Ammon's horn (tissue), 1 donor: ENCODE measurements at regions not wholly inside any gene's neighbourhood (a gene's known extent, or its start where the extent isn't known, plus 50 kb on each side); places are given as distances from the start of the nearest gene placed in this dataset.

ENCODE experiments used
- DNase-seq: peaks from one replicate; pipeline ENCODE4 v3.0.0-alpha.2; 2016; ENCODE audit warnings: low spot score

DNA sequence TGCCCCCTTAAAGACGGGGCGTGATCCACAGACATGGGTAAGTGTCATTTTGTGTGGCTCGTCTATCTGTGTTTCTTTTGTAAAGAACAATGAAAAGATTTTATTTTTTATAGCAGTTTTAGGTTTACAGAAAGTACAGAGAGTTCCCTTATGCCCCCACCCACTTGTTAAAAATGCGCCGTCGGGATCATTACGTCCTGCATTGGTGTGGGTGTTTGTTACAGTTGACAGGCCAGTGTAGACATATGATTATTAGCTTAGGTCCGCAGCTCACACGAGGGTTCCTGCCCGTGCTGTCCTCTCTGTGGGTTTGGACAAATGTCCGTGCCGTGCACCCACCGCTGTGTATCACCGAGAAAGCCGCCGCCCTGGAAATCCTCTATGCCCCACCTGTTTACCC is 50.5 kb downstream of the RGS12 start:
- DNase-seq: no peak

DNA sequence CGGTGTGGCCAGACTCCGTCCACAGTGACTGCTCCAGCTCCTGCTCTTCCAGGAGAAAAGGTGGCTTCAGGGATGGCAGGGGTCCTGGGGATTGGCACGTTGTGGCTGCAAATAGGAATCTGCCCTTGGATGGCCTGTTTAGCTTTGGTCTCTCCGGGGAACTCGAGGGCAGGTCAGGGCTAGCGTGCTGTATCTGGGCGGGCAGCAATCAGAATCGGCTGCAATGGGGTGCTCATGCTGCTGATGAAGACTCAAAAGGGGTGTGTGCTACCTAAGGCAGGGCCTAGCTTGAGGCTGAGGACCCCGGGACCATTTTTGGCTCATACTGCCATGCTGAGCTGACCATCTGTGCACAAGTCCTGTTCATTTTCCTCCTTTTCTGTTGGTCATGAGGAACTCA is 51.3 kb downstream of the RGS12 start:
- no peak for DNase-seq

DNA sequence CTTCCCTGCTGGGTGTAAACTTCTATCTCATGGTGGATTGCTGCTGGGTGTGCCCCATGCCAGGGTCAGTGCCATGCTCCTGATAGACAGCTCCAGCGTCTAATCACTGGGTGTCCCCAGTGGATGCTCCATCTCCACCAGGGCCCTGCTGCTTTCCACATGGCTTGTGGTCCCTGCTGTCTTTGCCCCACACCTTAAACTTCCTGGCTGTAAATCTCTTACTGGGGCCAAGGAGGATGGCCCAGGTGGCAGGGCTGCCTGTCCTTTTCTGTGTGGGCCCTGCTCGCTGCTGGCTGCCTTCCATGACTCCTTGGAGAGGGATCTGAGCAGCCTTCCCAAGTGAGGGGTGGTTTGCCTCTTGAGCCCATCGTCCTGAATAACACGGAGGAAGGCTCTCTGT is 51.8 kb downstream of the RGS12 start:
- no peak for DNase-seq

DNA sequence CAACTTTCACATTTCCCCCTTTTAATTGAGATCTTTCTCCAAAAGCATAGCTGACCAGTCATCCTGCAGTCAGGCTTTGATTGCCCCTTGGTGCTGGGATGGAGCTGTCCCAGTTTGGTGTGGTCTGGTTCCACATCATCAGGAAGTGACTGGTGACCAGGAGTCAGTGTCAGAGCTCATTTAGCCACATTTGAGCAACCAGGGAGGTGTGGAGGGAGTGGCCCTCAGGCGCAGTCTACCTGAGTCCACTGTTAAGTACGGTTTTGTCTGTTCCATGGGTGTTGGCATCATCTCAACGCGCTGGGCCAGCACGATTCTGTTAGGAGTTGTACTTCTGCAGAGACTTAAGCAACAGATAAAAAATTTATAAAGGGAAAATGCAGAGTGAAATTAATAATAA is 52.6 kb downstream of the RGS12 start:
- no peak for DNase-seq

DNA sequence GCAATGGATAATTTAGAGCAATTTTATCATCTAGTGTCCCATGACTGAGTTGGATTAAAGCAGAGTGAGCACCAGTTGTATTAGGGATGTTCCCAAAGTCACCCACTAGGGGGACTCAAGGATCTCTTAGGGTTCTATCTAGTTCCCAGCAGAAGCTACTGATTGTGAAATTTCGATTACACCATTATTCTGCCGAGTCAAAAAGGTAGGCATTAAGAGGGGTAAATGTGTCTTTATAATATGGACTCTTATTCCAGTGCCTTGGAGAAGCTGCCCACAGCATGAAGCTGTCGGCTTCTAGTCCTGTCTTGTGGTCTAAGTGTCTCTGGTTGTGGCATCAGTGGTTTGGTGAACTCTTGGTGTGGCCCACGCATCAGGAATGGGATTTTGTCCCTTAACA is 53.3 kb downstream of the RGS12 start:
- peak; percentile 76 for DNase-seq

DNA sequence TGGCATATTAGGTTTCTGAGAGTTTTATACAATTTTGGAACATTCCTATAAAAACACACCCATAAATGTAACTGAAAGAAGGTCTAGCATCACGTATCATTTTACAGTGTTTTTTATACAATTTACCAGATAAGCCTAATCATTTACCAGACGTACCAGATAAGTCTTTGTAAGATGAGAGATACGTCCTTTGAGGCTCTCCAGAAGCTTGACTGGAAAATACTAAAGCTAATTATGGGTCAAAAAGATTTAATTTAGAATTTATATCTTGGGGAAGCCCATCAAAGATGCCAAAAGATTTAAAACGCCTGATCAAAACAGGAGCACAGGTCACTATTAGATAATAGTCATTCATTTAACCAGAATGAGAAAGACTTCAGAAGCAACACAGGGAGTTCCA is 55.0 kb downstream of the RGS12 start:
- DNase-seq: no peak

DNA sequence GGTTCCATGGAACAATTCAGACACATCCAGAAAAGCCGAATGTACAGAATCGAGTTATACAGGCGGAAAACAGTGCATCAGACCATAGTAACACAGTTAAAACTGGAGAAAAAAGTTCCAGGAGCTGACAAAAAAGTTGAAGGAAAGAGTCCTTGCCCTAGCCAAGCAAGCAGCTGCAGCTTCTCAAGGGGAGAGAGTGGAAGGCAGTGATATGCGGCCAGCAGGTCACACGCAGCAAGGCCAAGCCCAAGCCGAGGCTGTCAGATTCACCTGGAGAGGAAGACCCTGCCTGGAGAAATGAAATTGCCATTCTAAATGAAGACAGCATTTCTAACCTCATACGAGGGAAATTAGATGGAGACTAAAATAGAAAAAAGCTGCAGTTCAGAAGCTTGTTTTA is 55.8 kb downstream of the RGS12 start:
- no peak for DNase-seq

DNA sequence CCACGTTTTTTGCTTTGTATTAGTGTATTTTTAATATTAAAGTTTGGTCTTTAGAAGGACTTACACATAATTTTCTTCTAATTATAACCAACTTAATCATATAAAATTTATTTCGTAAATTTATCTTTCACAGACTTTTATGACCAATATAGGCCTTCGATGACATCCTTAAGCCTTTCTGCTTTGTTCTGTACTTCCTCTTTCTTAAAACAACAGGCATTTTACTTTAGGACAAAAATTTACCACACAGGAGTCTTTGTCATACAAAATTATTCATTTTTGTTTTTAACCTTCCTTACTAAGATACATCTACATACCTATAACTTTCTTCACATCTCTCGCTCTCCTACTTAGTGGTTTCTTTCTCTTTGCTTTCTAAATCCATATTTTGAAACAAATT is 56.3 kb downstream of the RGS12 start:
- no peak for DNase-seq

DNA sequence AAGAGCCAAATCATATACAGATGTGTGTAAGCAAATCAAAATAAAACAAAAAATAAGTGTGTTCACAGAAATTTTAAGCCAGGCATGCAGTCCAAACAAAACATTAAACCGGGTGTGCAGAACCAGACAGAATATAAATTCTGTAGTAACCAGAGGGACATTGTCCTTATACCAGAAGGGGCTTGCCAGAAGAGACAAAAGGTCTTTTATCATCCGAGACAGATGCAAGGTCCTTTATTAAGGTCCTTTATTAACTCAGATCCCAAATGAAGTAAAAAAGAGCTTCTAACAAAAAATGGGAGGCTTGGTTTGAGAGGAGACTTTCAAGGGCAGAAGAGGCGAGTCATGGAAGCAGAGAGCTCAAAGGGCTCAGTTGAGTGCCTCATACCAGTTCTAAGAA is 59.2 kb downstream of the RGS12 start:
- DNase-seq: no peak

DNA sequence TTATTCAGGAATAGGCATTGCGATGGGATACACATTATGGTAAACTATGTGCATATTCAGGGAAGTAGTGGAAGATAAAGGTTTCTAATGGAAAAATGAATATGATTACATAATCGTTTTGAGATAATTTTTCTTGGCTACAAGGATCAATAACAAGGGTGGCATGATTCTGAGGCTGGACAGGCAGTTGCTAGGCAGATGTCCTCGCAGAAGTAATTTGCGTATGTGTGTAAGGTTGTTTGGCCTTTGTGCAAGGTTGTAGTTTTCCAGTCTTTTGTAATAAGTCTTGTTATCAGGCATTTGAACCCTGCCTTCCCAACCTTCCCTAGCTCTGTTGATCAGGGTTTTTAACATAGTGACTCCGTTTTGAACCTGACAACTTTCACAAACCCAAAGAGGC is 59.7 kb downstream of the RGS12 start:
- no peak for DNase-seq

DNA sequence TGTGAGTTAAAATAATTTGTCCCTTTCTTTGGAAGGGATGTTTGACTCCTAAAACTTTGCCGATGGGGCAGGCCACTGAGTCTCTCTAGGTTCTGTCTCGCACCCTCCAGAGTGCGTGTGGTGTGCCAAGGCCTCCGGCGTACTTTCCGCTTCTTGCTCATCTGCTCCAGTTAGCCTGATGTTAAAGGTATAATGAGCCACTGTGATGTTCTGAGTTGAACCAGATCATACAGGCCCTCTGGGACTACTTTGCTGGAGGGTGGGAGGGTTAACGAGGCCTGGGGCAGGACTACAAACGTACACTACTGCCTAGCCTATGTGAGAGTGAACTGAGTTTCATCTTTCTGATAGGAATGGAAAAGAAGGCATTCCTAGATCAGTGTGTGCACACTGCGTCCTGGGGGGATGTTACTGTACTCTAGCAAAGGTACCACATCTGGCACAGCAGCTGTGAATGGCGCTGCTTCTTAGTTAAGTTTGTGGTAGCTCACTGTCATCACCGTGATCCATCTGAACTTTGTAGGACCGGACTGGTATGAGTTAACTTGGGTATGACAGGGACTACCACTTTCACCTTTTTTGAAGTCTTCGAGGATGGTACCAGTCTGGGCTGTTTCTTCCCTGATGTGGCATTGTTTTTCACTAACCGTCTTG is 60.2 kb downstream of the RGS12 start:
- DNase-seq: no peak

DNA sequence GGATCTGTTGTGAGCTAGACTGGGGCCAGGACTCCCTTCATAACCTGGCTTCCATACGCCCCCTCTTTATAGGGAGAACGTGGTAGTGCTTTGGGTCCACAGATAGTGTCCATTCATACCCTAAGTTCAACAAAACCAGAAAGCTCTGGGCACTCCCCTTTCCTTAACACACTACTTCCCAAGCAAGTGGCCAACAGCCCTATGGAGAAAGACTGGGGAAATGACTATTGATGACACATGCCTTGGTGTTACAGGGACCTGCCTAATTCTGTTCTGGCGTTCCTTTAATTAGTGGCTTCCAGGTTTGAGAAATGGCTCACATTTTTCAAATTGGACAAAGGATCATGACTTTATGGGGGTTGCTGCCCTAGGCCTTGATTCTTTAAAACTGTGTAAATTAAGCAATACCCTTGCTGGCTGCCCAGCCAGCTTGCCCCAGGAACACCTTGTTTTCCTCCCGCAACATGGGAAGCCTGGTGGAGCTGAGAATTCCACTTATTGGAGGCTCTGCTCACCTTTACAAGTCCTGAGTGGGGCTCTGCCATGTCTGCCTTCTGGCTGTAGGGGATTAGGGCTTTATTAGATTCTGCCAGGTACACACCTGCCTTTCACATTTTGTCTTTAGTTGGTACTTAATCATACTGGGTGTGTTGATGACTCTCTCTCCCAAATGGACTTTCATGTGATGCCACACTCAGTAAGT is 61.1 kb downstream of the RGS12 start:
- DNase-seq: no peak

DNA sequence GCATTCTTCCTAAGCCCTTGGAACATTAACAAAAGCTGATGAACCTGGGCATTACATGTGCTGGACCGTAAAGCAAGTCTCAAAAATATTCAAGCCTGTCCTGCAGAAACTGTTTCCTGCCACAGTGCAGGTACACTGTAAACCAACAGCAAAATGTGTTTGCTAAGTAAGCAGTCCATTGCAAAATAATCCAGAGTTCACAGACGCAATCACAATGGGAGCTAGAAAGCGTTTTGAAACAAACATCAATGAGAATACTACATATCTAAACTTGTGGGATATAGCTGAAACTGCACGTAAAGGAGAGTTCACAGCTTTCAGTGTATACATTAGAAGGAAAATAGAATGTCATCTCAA is 61.6 kb downstream of the RGS12 start:
- DNase-seq: no peak

DNA sequence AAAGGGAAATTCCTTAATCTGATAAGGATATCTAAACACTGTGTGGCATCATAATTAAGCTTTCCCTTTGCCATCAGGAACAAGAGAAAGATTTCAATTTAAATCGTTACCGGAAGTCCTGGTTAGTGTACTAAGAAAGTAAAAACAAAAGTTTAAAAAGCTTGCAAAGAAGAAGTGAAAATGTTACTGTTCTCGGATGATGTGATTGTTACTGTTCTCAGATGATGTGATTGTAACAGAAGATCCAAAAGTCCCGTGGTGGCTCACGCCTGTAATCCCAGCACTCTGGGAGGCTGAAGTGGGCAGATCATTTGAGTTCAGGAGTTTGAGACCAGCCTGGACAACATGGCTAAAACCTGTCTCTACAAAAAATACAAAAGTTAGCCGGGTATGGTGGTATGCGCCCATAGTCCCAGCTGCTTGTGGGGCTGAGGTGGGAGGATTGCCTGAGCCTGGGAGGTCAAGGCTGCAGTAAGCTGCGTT is 62.5 kb downstream of the RGS12 start:
- no peak for DNase-seq

DNA sequence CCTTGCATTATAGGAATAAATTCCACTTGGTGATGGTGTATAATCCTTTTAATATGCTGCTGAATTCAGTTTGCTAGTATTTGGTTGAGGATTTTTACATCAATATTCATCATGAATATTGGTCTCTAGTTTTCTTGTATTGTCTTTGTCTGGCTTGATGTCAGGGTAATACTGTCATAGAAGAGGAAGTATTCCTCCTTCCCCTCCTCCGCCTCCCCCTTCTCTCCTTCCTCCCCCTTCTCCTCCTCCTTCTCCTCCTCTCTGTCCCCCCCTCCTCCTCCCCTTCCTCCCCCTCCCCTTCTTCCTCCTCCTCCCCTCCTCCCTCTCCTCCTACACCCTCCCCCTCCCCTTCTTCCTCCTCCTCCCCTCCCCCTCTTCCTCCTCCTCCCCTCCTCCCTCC is 65.8 kb downstream of the RGS12 start:
- DNase-seq: no peak

DNA sequence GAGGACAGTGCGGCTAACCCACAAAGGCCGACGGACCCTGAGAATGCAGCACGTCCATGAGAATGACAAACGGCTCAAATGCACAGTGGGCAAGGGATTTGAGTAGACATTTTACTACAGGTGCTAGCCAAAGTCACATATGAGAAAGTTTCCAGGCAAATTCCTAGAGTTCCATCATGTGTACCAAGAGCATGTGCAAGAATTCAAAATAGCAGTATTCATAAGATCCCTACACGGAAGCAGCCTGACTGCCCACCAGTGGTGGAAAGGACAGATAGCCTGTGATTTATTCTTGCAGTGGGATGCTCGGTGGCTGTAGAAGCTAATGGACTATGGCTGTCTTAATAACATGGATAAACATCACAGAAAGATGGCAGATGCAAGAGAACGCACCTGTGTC is 68.0 kb downstream of the RGS12 start:
- no peak for DNase-seq

DNA sequence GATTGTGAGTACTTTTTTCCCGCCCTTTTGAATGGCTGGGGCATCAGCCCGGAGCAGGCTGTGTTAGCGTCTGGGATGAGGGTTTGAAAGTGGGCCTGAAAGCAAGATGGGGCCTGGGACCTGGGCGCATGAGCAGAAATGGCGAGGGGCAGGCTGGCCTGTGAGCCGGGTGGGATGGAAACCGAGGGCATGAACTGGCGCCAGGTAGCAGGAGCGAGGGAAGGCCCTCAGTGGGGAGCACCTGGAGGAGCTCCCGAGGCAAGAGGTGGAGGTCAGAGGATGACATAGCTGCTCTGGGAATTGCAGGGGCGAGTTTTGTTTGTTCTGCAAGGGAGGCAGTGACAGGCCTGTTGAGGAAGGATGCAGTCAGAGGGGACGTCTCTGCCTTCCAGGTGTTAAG is 68.6 kb downstream of the RGS12 start:
- DNase-seq: no peak

DNA sequence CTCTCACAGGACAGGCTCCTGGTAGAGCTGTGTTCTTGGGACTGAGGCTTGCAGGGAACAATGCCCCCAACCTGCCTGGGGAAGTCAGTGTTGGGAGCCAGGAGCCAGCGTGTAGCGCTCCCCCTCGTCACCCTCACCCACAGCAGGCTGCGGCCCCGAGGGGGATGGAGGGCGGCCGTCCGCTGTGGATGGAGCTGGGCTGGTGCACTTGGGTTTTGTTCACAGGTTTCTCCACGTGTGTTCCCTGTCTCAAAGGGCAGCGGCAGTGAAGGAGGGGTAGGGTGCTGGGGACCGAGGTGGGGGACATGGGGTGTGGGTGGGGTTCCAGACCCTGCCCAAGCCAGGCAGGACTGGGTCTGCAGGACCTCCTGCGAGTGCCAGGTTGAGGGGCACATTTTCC is 69.1 kb downstream of the RGS12 start:
- no peak for DNase-seq

DNA sequence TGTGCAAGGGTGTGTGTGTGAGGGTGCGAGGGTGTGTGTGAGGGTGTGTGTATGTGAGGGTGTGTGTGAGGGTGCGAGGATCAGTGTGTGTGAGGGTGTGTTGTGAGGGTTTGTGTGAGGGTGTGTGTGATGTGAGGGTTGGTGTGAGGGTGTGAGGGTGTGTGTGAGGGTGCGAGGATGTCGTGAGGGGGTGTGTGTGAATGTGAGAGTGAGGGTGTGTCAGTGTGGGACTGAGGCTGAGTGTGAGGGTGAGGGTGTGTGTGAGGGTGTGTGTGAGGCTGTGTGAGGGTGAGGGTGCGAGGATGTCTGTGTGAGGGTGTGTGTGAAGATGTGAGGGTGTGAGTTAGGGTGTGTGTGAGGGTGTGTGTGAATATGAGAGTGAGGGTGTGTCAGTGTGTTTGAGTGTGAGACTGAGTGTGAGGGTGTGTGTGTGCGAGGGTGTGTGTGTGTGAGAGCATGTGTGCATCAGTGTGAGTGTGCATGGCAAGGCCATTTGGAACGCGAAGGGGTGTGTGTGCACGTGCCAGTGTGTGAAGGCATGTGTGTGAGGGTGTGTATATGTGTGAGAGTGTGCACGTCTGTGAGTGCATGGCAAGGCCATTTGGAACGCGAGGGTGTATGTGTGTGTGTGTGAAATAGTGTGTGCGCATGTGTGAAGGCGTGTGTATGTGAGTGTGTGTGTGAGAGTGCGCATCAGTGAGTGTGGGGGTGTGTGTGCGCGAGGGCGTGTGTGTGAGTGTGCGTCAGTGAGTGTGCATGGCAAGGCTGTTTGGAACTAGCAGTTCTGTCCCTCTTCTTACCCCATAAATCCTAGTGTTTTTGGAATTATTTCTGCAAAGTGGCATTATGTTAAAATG is 69.8 kb downstream of the RGS12 start:
- no peak for DNase-seq

DNA sequence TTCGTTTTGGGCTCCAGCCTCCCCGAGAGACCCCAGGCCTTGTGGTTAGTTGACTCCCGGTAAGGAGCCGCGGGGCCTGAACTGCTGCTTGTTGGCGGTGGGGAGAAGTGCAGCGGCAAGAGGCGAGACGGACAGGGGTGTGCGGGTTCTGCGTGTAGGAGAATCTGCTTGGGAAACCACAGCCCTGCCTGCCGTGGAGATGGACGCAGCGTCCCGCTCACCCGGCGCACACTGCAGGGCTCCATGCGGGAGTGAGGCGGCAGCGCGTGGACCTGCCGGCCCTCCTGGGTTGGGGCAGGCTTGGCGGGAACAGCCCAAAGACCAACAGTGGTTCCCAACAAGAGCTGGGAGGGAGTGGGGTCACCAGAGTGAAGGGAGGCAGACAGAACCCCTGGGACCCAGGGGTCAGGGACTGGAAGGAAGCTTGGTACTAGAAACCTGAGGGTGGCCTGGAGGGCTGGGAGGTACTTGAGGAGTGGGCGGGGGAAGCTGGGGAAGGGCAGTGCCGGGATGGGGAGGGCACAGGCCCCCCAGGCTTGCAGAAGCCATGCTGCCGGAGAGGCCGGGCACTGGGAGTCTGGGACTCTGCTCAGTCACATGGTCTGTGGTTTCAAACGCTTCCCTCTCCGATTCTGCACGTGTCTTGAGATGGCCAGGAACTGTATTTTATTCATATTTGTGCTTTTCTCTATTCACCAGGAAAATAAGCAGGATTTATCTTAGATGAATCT is 70.8 kb downstream of the RGS12 start:
- no peak for DNase-seq

DNA sequence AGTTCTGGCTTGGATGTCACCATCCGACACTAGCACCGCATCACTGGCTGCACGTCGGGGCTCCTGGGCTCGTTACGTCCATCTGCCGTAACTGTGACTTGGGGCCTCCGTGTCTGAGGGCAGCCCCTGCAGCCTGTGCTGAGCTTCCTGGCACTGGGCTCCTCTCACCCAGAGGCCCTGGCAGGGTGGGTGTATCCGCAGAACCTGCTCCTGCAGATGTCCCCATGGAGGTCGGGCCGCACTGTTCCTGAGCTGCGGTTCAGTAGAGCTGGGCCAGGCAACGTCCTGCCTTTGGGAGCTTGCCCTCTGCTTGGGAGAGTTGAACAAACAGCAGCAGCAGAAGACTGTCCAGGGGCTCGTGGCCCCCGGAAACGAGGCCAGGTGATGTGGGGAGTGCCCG is 71.4 kb downstream of the RGS12 start:
- no peak for DNase-seq

DNA sequence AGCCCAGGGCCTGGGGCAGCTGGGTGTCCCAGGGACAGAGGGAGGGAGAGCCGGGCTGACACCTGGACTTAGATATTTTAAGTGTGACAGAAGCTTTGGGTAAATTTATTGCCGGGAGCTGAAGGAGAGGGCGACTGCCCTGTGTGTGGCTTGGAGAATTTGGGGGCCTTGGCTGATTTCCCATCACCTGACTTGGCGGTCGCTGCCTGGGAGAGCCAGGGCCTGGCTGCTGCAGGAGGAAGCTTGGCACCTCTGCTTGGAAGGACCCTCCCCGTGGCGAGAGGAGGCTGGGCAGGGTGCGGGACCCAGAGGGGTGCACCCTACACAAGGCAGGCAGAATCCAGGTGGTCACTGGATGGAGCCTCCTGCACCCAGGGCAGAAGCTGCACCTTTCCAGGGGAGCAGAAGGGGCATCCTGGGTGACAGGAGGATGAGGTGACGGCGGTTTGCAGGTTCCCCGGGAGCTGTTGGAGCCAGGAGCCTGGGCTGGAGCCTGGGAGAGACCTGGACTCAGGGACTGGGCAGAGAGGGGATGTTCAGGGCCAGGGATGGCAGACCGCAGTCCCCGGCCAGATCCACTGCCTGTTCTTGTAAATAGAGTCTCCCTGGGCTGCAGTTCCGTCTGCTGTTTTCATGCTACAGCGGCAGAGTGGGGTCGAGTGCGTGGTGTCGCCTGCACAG is 72.0 kb downstream of the RGS12 start:
- DNase-seq: no peak
